Erythroblast (primary cell): ENCODE measurements at regions not wholly inside any gene's neighbourhood (a gene's known extent, or its start where the extent isn't known, plus 50 kb on each side); places are given as distances from the start of the nearest gene placed in this dataset.
"Not testable (repeated sequence)": the region's sequence is repeated elsewhere in the genome, so short reads cannot be mapped to it uniquely, and the experiment has no call there.

Experiments
- GATA1 ChIP-seq: IDR thresholded peaks from 2 replicates; pipeline ENCODE4 v1.6.1; 2011; ENCODE audit warnings: low read depth, mild to moderate bottlenecking, control low read depth, low read length, moderate library complexity
- POLR2A ChIP-seq: IDR thresholded peaks from 2 replicates; pipeline ENCODE4 v1.6.1; 2011; ENCODE audit warnings: mild to moderate bottlenecking, low read length

DNA sequence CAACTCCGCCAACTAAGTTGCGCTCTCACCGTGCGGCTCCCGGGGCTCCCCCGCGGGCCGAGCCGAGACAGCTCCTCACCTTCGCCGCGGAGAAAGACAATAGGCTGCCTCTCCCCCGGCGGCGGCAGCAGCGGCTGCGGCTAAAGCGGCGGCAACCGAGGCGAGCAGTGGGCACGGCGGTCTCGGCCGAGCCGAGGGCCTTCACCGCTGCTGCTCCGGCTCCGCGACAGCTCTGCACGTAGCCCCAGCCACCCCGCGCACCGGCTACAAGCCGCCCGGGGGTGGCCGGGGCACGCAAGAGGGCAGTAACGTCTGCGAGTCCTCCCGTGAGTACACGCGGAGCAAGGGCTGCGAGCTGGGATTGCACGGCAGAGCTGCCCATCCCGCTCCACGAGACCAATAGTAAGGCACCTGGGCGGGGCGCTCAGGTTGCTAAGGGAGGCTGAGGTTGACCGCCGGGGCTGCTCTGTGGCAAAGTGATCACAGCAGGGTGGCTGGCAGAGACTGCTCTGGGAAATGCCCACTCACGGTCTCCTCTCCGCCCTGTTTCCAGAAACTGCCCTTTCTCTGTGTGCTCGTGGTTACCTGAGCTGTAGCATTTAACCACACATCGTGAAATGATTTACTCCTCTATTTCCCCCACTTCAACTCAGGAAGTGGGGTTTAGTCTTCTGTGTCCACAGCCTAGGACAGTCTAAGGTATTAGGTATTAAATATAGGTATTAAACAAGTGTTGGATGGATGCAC is 145.8 kb upstream of the AKAP13 start:
- not testable (repeated sequence) for TF ChIP-seq POLR2A, GATA1
